DMS53 treated with DMSO at 0.1 percent for 48 hours (cell line): ENCODE measurements at regions not wholly inside any gene's neighbourhood (a gene's known extent, or its start where the extent isn't known, plus 50 kb on each side); places are given as distances from the start of the nearest gene placed in this dataset.
A peak's percentile ranks its signal among the peaks of the same experiment; 100 is the strongest.

Experiments used
- DNase-seq: peaks from one replicate; lab custom pipeline; 2025; ENCODE audit not compliant: unreplicated experiment; lab: John Stamatoyannopoulos, UW

- no peak for DNase-seq
Observed at GRCh38 chr1:208413006-208413405, 168.8 kb upstream of the PLXNA2 start.

GRCh38 chr1:208418667-208419066 lies 174.5 kb upstream of the PLXNA2 start:
- no peak for DNase-seq

- no peak for DNase-seq
Observed at GRCh38 chr1:208419746-208420420, 175.7 kb upstream of the PLXNA2 start.

- no peak for DNase-seq
Observed at GRCh38 chr1:208420696-208421095, 176.5 kb upstream of the PLXNA2 start.

GRCh38 chr1:208421486-208421885 lies 177.3 kb upstream of the PLXNA2 start:
- DNase-seq: no peak

GRCh38 chr1:208423526-208423925 lies 179.3 kb upstream of the PLXNA2 start:
- no peak for DNase-seq

GRCh38 chr1:208425096-208425495 lies 180.9 kb upstream of the PLXNA2 start:
- DNase-seq: no peak

- no peak for DNase-seq
Observed at GRCh38 chr1:208430220-208430619, 186.0 kb upstream of the PLXNA2 start.

GRCh38 chr1:208431721-208432120 lies 187.5 kb upstream of the PLXNA2 start:
- no peak for DNase-seq

- DNase-seq: no peak
Observed at GRCh38 chr1:208432346-208432745, 188.2 kb upstream of the PLXNA2 start.

- DNase-seq: no peak
Observed at GRCh38 chr1:208433086-208433485, 188.9 kb upstream of the PLXNA2 start.

- no peak for DNase-seq
Observed at GRCh38 chr1:208433971-208434370, 189.8 kb upstream of the PLXNA2 start.

GRCh38 chr1:208437401-208437800 lies 193.2 kb upstream of the PLXNA2 start:
- no peak for DNase-seq

GRCh38 chr1:208438112-208438699 lies 194.0 kb upstream of the PLXNA2 start:
- DNase-seq: no peak

- DNase-seq: no peak
Observed at GRCh38 chr1:208445758-208446203, 201.6 kb upstream of the PLXNA2 start.

GRCh38 chr1:208446271-208446691 lies 202.1 kb upstream of the PLXNA2 start:
- no peak for DNase-seq

GRCh38 chr1:208448425-208448824 lies 204.2 kb upstream of the PLXNA2 start:
- DNase-seq: no peak

GRCh38 chr1:208449951-208450350 lies 205.8 kb upstream of the PLXNA2 start:
- DNase-seq: no peak

GRCh38 chr1:208450958-208451357 lies 206.8 kb upstream of the PLXNA2 start:
- DNase-seq: no peak

GRCh38 chr1:208455821-208456220 lies 211.6 kb upstream of the PLXNA2 start:
- no peak for DNase-seq

- no peak for DNase-seq
Observed at GRCh38 chr1:208456487-208456886, 212.3 kb upstream of the PLXNA2 start.

- DNase-seq: no peak
Observed at GRCh38 chr1:208460823-208461222, 216.6 kb upstream of the PLXNA2 start.

- DNase-seq: peak; percentile 21
Observed at GRCh38 chr1:208461680-208462079, 217.5 kb upstream of the PLXNA2 start.
